Panc1 (cell line): ENCODE measurements at regions not wholly inside any gene's neighbourhood (a gene's known extent, or its start where the extent isn't known, plus 50 kb on each side); places are given as distances from the start of the nearest gene placed in this dataset.

ENCODE experiments used
- CTCF ChIP-seq: fragments of 450-650 bp; IDR thresholded peaks from 2 replicates; pipeline ENCODE4 v1.5.1; 2017; ENCODE audit warnings: mild to moderate bottlenecking
- POLR2AphosphoS5 ChIP-seq: IDR thresholded peaks from 2 replicates; pipeline ENCODE4 v1.6.1; 2012; ENCODE audit warnings: mild to moderate bottlenecking, low read depth, low read length, moderate library complexity
- REST ChIP-seq, 2 experiments: IDR thresholded peaks; 2 replicates each; pipeline ENCODE4 v1.6.1; 2011 to 2012; ENCODE audit warnings: low read depth in 2 of 2, control low read depth in 1 of 2, low read length in 1 of 2, mild to moderate bottlenecking in 1 of 2, moderate library complexity in 1 of 2; ENCODE audit not compliant: insufficient read depth in 1 of 2
- SIN3A ChIP-seq: IDR thresholded peaks from 2 replicates; pipeline ENCODE4 v1.6.1; 2012; ENCODE audit warnings: low read depth, mild to moderate bottlenecking, low read length, moderate library complexity, borderline replicate concordance; ENCODE audit not compliant: insufficient read depth
- TCF7L2 ChIP-seq: IDR thresholded peaks from 2 replicates; pipeline ENCODE4 v1.6.1; 2011; ENCODE audit warnings: mild to moderate bottlenecking, low read depth, low read length, inconsistent platforms

DNA sequence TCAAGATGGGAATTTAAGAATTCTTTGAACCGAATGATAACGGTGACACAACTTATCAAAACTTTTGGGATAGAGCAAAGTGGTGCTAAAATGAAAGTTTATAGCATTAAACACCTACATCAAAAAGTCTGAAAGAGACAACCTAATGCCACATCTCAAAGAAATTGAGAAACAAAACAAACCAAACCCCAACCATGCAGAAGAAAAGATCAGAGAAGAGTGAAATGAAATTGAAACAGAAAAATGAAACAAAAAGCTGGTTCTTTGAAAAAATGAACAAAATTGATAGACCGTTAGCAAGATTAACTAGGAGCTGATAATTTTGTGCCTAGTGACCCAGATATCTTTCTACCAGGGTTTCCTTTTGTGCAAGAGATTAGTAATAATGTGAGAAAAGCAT lies 248.0 kb upstream of the EYS start:
- no peak for TF ChIP-seq CTCF
- no peak for TF ChIP-seq SIN3A
- TF ChIP-seq POLR2AphosphoS5, result no peak
- TF ChIP-seq TCF7L2, result no peak
- no peak for TF ChIP-seq REST (IDR thresholded peaks at IDR 0.05; ENCODE audit: insufficient read depth in 1 of 2, low read depth in 2 of 2, low read length in 1 of 2)
